ENCODE measurements at regions not wholly inside any gene's neighbourhood (a gene's known extent, or its start where the extent isn't known, plus 50 kb on each side); places are given as distances from the start of the nearest gene placed in this dataset.

- FAIRE-seq (no peak), DNase-seq (ENCODE audit: insufficient read length, low spot score) (no peak)
- no peak for TF ChIP-seq POU2F2 (IDR thresholded peaks at IDR 0.05; ENCODE audit: low read depth, low read length)
- TF ChIP-seq POLR2AphosphoS5 (IDR thresholded peaks at IDR 0.05; ENCODE audit: low read depth, low read length): no peak
- TF ChIP-seq SPI1 (IDR thresholded peaks at IDR 0.05; ENCODE audit: low read depth, low read length): no peak
- no peak for TF ChIP-seq TAF1 (IDR thresholded peaks at IDR 0.05; ENCODE audit: low read depth, low read length)
- no peak for TF ChIP-seq POLR2A (IDR thresholded peaks at IDR 0.05; ENCODE audit: low read depth, low read length)
- TF ChIP-seq PAX5 (IDR thresholded peaks at IDR 0.05; ENCODE audit: insufficient read depth, low read length, severe bottlenecking): no peak
Measured at GRCh38 chrX:122421434-122422121, 762.5 kb upstream of the GRIA3 start.

DNA sequence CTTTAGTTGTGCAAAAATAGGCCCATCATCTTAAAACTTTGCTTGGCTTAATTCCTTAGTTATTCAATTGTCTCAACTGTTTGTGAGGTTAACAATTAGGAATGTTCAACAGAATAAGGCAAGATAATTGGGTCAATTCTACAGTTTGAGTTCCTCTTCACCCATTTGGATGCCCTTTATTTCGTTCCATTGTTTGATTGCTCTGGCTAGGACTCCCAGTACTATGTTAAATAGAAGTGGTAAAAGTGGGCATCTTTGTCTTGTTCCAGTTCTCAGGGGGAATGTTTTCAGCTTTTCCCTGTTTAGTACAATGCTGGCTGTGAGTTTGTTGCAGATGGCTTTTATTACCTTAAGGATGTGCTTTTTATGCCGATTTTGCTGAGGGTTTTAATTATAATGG, 761.5 kb upstream of the GRIA3 start:
- FAIRE-seq (no peak), DNase-seq (ENCODE audit: insufficient read length, low spot score) (no peak)
- no peak for TF ChIP-seq PAX5 (IDR thresholded peaks at IDR 0.05; ENCODE audit: insufficient read depth, low read length, severe bottlenecking)
- no peak for TF ChIP-seq POU2F2 (IDR thresholded peaks at IDR 0.05; ENCODE audit: low read depth, low read length)
- no peak for TF ChIP-seq POLR2AphosphoS5 (IDR thresholded peaks at IDR 0.05; ENCODE audit: low read depth, low read length)
- TF ChIP-seq TAF1 (IDR thresholded peaks at IDR 0.05; ENCODE audit: low read depth, low read length): no peak
- TF ChIP-seq POLR2A (IDR thresholded peaks at IDR 0.05; ENCODE audit: low read depth, low read length): no peak
- no peak for TF ChIP-seq SPI1 (IDR thresholded peaks at IDR 0.05; ENCODE audit: low read depth, low read length)

DNA sequence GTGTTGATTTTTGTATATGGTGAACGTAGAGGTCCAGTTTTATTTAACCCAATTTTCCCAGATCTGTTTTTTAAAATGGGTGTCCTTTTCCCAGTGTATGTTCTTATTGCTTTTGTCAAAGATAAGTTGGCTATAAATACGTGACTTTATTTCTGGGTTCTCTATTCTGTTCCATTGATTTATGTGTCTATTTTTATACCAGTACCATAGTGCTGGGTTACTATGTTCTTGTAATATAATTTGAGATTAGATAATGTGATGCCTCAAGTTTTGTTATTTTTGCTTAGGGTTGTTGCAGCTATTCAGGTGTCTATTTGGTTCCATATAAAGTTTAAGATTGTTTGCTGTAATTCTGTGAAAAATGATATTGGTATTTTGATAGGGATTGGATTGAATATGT, 749.1 kb upstream of the GRIA3 start:
- TF ChIP-seq SPI1 (IDR thresholded peaks at IDR 0.05; ENCODE audit: low read depth, low read length) (no peak), TAF1 (IDR thresholded peaks at IDR 0.05; ENCODE audit: low read depth, low read length) (no peak), POU2F2 (IDR thresholded peaks at IDR 0.05; ENCODE audit: low read depth, low read length) (no peak), PAX5 (IDR thresholded peaks at IDR 0.05; ENCODE audit: insufficient read depth, low read length, severe bottlenecking) (no peak), POLR2A (IDR thresholded peaks at IDR 0.05; ENCODE audit: low read depth, low read length) (no peak), POLR2AphosphoS5 (IDR thresholded peaks at IDR 0.05; ENCODE audit: low read depth, low read length) (no peak)
- no peak for FAIRE-seq
- no peak for DNase-seq (ENCODE audit: insufficient read length, low spot score)

DNA sequence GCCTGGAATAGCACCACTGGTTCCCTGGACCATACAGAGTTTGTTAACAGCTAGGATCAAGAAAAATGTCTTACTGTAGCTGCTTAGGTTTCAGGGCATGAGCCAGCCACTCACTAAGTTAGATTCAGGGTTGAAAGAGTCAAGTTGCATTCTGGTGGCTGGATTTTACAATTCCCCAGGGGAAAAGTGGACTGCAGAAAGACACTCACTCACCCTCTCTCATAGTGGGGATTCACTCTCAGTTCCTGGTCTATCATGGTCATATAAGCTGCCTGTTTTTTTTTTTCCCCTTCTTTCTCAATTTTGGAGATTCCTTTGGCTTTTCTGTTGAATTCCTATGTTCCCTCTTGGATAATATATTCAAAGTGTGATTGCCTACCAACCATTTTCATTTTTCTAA, 744.2 kb upstream of the GRIA3 start:
- TF ChIP-seq POLR2A (IDR thresholded peaks at IDR 0.05; ENCODE audit: low read depth, low read length) (no peak), POLR2AphosphoS5 (IDR thresholded peaks at IDR 0.05; ENCODE audit: low read depth, low read length) (no peak), SPI1 (IDR thresholded peaks at IDR 0.05; ENCODE audit: low read depth, low read length) (no peak), POU2F2 (IDR thresholded peaks at IDR 0.05; ENCODE audit: low read depth, low read length) (no peak), PAX5 (IDR thresholded peaks at IDR 0.05; ENCODE audit: insufficient read depth, low read length, severe bottlenecking) (no peak), TAF1 (IDR thresholded peaks at IDR 0.05; ENCODE audit: low read depth, low read length) (no peak)
- no peak for DNase-seq (ENCODE audit: insufficient read length, low spot score)
- FAIRE-seq: no peak

DNA sequence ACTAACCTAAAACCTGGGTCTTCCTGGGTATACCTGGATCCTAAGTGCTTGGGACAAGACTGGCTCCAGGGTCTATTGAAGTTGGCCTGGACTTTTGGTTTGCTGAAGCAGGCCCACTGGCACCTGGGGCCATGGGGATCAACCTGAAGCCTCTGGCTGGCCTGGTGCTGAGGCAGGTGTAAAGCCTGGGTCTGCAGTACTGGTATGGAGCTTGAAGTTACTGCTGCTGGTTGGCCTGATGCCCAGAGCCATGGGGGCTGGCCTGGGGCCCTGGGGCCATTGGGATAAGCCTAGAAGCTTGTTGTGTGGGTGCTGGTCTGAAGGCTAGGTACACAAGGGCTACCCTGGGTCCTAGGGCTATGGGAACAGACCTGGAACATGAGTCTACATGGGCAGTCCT, 743.2 kb upstream of the GRIA3 start:
- FAIRE-seq (no peak), DNase-seq (ENCODE audit: insufficient read length, low spot score) (no peak)
- TF ChIP-seq POU2F2 (IDR thresholded peaks at IDR 0.05; ENCODE audit: low read depth, low read length) (no peak), SPI1 (IDR thresholded peaks at IDR 0.05; ENCODE audit: low read depth, low read length) (no peak), POLR2AphosphoS5 (IDR thresholded peaks at IDR 0.05; ENCODE audit: low read depth, low read length) (no peak), POLR2A (IDR thresholded peaks at IDR 0.05; ENCODE audit: low read depth, low read length) (no peak), PAX5 (IDR thresholded peaks at IDR 0.05; ENCODE audit: insufficient read depth, low read length, severe bottlenecking) (no peak), TAF1 (IDR thresholded peaks at IDR 0.05; ENCODE audit: low read depth, low read length) (no peak)

DNA sequence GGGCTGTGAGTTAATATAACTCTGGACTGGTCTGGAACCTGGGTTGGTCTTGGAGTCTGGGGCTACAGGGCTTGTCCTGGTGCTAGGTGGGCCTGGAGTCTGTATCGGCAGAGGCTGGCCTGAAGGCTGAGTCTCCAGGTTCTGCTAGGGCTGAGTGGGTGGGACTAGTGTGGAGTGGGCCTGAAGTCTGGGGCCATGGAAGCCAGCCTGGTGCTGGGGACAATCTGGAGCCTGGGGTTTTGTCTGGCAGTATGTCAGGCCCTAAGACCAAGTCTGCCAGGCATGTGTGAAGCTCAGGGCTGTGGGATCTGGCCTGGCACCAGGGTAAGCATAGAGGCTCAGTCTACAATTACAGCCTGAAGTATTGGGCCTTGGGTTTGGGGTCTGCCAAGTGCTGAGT, 742.6 kb upstream of the GRIA3 start:
- FAIRE-seq (no peak), DNase-seq (ENCODE audit: insufficient read length, low spot score) (no peak)
- TF ChIP-seq TAF1 (IDR thresholded peaks at IDR 0.05; ENCODE audit: low read depth, low read length) (no peak), POLR2AphosphoS5 (IDR thresholded peaks at IDR 0.05; ENCODE audit: low read depth, low read length) (no peak), POLR2A (IDR thresholded peaks at IDR 0.05; ENCODE audit: low read depth, low read length) (no peak), PAX5 (IDR thresholded peaks at IDR 0.05; ENCODE audit: insufficient read depth, low read length, severe bottlenecking) (no peak), SPI1 (IDR thresholded peaks at IDR 0.05; ENCODE audit: low read depth, low read length) (no peak), POU2F2 (IDR thresholded peaks at IDR 0.05; ENCODE audit: low read depth, low read length) (no peak)

DNA sequence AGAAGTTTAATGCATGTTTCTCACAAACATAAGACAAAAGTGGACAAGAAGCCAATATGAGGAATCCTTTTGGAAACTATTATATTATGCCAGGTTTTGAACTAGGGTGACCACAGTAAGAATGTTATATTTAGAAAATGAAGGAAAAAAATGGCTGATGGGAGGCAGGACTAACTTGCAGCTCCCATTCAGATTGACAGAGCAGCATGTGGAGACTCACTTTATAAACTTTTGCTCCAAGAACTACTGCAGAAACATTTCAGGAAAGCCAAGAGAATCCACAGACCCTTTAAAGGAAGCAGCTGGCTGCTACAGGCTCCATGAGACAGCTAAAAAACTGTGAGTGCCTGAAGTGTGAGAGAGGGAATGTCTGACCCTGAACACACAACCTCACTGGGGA, 738.6 kb upstream of the GRIA3 start:
- FAIRE-seq (no peak), DNase-seq (ENCODE audit: insufficient read length, low spot score) (no peak)
- TF ChIP-seq PAX5 (IDR thresholded peaks at IDR 0.05; ENCODE audit: insufficient read depth, low read length, severe bottlenecking) (no peak), TAF1 (IDR thresholded peaks at IDR 0.05; ENCODE audit: low read depth, low read length) (no peak), POLR2AphosphoS5 (IDR thresholded peaks at IDR 0.05; ENCODE audit: low read depth, low read length) (no peak), POLR2A (IDR thresholded peaks at IDR 0.05; ENCODE audit: low read depth, low read length) (no peak), SPI1 (IDR thresholded peaks at IDR 0.05; ENCODE audit: low read depth, low read length) (no peak), POU2F2 (IDR thresholded peaks at IDR 0.05; ENCODE audit: low read depth, low read length) (no peak)

GRCh38 chrX:122464341-122464740, 719.7 kb upstream of the GRIA3 start:
- FAIRE-seq: no peak
- DNase-seq (ENCODE audit: insufficient read length, low spot score): no peak
- TF ChIP-seq SPI1 (IDR thresholded peaks at IDR 0.05; ENCODE audit: low read depth, low read length): no peak
- TF ChIP-seq PAX5 (IDR thresholded peaks at IDR 0.05; ENCODE audit: insufficient read depth, low read length, severe bottlenecking): no peak
- no peak for TF ChIP-seq POLR2AphosphoS5 (IDR thresholded peaks at IDR 0.05; ENCODE audit: low read depth, low read length)
- no peak for TF ChIP-seq TAF1 (IDR thresholded peaks at IDR 0.05; ENCODE audit: low read depth, low read length)
- no peak for TF ChIP-seq POU2F2 (IDR thresholded peaks at IDR 0.05; ENCODE audit: low read depth, low read length)
- TF ChIP-seq POLR2A (IDR thresholded peaks at IDR 0.05; ENCODE audit: low read depth, low read length): no peak

DNA sequence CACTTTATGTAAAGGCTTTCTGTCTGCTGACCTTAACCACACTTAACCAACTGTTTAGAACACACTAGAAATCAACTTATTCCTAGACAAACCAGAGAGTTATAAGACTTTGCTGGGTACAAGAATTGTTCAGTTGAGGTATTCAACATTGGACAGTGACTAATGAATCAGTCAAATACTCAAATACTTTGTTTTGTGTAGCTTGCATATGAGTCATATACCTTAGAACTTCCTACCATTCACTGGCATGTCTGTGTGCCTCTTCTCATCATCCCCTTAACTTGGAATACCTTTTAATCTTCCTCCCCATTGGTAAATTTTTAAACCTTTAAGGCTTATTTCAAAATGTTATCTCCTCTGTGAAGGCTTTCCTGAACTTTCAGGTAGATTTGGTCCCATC, 708.8 kb upstream of the GRIA3 start:
- no peak for TF ChIP-seq POLR2AphosphoS5 (IDR thresholded peaks at IDR 0.05; ENCODE audit: low read depth, low read length)
- no peak for TF ChIP-seq SPI1 (IDR thresholded peaks at IDR 0.05; ENCODE audit: low read depth, low read length)
- no peak for TF ChIP-seq PAX5 (IDR thresholded peaks at IDR 0.05; ENCODE audit: insufficient read depth, low read length, severe bottlenecking)
- no peak for TF ChIP-seq POU2F2 (IDR thresholded peaks at IDR 0.05; ENCODE audit: low read depth, low read length)
- no peak for TF ChIP-seq TAF1 (IDR thresholded peaks at IDR 0.05; ENCODE audit: low read depth, low read length)
- TF ChIP-seq POLR2A (IDR thresholded peaks at IDR 0.05; ENCODE audit: low read depth, low read length): no peak
- FAIRE-seq (no peak), DNase-seq (ENCODE audit: insufficient read length, low spot score) (no peak)
